ENCODE measurements at regions not wholly inside any gene's neighbourhood (a gene's known extent, or its start where the extent isn't known, plus 50 kb on each side); places are given as distances from the start of the nearest gene placed in this dataset.

- H3K9me3 ChIP-seq, result no peaks in the 10 kb centered on the region
- 17% methylated on average over 2 of the region's 2 CpGs for WGBS (ENCODE audit: low lambda C conversion rate)
- CTCF ChIA-PET, result interaction anchor here (1.3 kb wide), 1 partner anchor 93 kb away, joined by 3 read pairs; no protein-coding TSS in a partner anchor
These were observed 218.2 kb downstream of the SH2D4B start for GRCh38 chr10:80755893-80756292.

More at GRCh38 chr10:80755893-80756292, 218.2 kb downstream of the SH2D4B start:
- no peaks in the 10 kb centered on the region for H4K20me1 ChIP-seq (ENCODE audit: insufficient read depth)
- H3K27ac ChIP-seq (ENCODE audit: low read depth in 2 of 2, low read length in 1 of 2), result no peak overlapping the region
- no peaks in the 10 kb centered on the region for H3K4me1 ChIP-seq (ENCODE audit: control insufficient read depth in 1 of 2, insufficient read depth in 2 of 2, low read depth in 1 of 2, low read length in 1 of 2)
- TF ChIP-seq RAD21 (IDR thresholded peaks at IDR 0.05; ENCODE audit: low read length) (no peak), TEAD4 (IDR thresholded peaks at IDR 0.05; ENCODE audit: borderline replicate concordance, insufficient read depth) (no peak), JUND (IDR thresholded peaks at IDR 0.05) (no peak), ZBTB33 (IDR thresholded peaks at IDR 0.05; ENCODE audit: borderline replicate concordance, low read depth) (no peak), MAX (IDR thresholded peaks at IDR 0.05; ENCODE audit: low read depth) (no peak), CHD2 (IDR thresholded peaks at IDR 0.05; ENCODE audit: low read length, partially characterized antibody) (no peak), EP300 (IDR thresholded peaks at IDR 0.05; ENCODE audit: borderline replicate concordance in 1 of 2, low read depth in 1 of 2, low read length in 1 of 2) (no peak), FOSL2 (IDR thresholded peaks at IDR 0.05; ENCODE audit: borderline replicate concordance, low read depth) (no peak), REST (IDR thresholded peaks at IDR 0.05; ENCODE audit: low read depth, low read length) (no peak), RCOR1 (IDR thresholded peaks at IDR 0.05; ENCODE audit: low read length) (no peak), EZH2phosphoT487 (IDR thresholded peaks at IDR 0.05; ENCODE audit: borderline replicate concordance, low read depth) (no peak), GABPA (IDR thresholded peaks at IDR 0.05; ENCODE audit: low read depth) (no peak), USF1 (IDR thresholded peaks at IDR 0.05; ENCODE audit: borderline replicate concordance, low read depth) (no peak), SMC3 (IDR thresholded peaks at IDR 0.05; ENCODE audit: low read depth, low read length) (no peak), CTCF (IDR thresholded peaks at IDR 0.05) (no peak), TAF1 (IDR thresholded peaks at IDR 0.05; ENCODE audit: borderline replicate concordance, low read depth, low read length) (no peak), FOXJ3 (CRISPR knock-in tag; IDR thresholded peaks at IDR 0.05) (no peak)
- POLR2A ChIA-PET, result no interaction called here
- no peak overlapping the region for H2AFZ ChIP-seq (ENCODE audit: low read depth)
- no peak for DNase-seq
- no peak overlapping the region for H3K9ac ChIP-seq
- no peaks in the 10 kb centered on the region for H3K36me3 ChIP-seq (replicated peaks in 1 of 2; ENCODE audit: control insufficient read depth in 1 of 2, insufficient read depth in 2 of 2, low read length in 1 of 2)
- no peak overlapping the region for H3K4me2 ChIP-seq
- no peak overlapping the region for H3K4me3 ChIP-seq (ENCODE audit: low read depth in 2 of 2, low read length in 1 of 2)
- H3K9me2 ChIP-seq, result no peaks in the 10 kb centered on the region
- no peaks in the 10 kb centered on the region for H3F3A ChIP-seq (replicated peaks; ENCODE audit: insufficient read depth)
- H3K79me2 ChIP-seq (ENCODE audit: insufficient read depth), result no peaks in the 10 kb centered on the region
- no peaks in the 10 kb centered on the region for H3K27me3 ChIP-seq (ENCODE audit: insufficient read depth)
